NB4 (cell line): ENCODE measurements at regions not wholly inside any gene's neighbourhood (a gene's known extent, or its start where the extent isn't known, plus 50 kb on each side); places are given as distances from the start of the nearest gene placed in this dataset.

Experiments used
- DNase-seq: peaks from one replicate; pipeline ENCODE4 v3.0.0; 2010; ENCODE audit warnings: low read depth
- H3K4me3 ChIP-seq: one replicate; pipeline ENCODE4 v1.5.1; 2011; ENCODE audit warnings: mild to moderate bottlenecking, low read depth, low read length, moderate library complexity
- CTCF ChIP-seq: IDR thresholded peaks from one replicate; pipeline ENCODE4 v1.5.1; 2012; ENCODE audit warnings: low read depth, low read length
- MAX ChIP-seq: IDR thresholded peaks from 2 replicates; pipeline ENCODE4 v1.6.1; 2011; ENCODE audit warnings: low read depth, low read length
- MYC ChIP-seq: IDR thresholded peaks from 2 replicates; pipeline ENCODE4 v1.6.1; 2011; ENCODE audit warnings: low read depth, low read length
- POLR2A ChIP-seq: IDR thresholded peaks from 2 replicates; pipeline ENCODE4 v1.6.1; 2011; ENCODE audit warnings: mild to moderate bottlenecking; ENCODE audit not compliant: insufficient read length; ENCODE audit errors: extremely low read depth

GRCh38 chr13:73618275-73618865 is 515.8 kb downstream of the KLF12 start:
- TF ChIP-seq POLR2A (no peak), MAX (no peak), CTCF (no peak), MYC (no peak)
- no peak overlapping the region for H3K4me3 ChIP-seq
- no peak for DNase-seq

- no peak overlapping the region for H3K4me3 ChIP-seq
- DNase-seq: no peak
- TF ChIP-seq POLR2A: no peak
- TF ChIP-seq MYC: no peak
- TF ChIP-seq CTCF: no peak
Observed at GRCh38 chr13:73616861-73617260, 517.3 kb downstream of the KLF12 start.

- no peak for TF ChIP-seq CTCF
- no peak for TF ChIP-seq MAX
- TF ChIP-seq MYC: no peak
- no peak overlapping the region for H3K4me3 ChIP-seq
- no peak for DNase-seq
Observed at GRCh38 chr13:73610799-73611592, 523.2 kb downstream of the KLF12 start.

GRCh38 chr13:73608711-73609485 is 525.3 kb downstream of the KLF12 start:
- H3K4me3 ChIP-seq: no peak overlapping the region
- DNase-seq: no peak
- no peak for TF ChIP-seq CTCF
- no peak for TF ChIP-seq MYC
- TF ChIP-seq POLR2A: no peak
- TF ChIP-seq MAX: no peak

GRCh38 chr13:73608157-73608516 is 526.1 kb downstream of the KLF12 start:
- no peak for TF ChIP-seq MYC
- no peak for TF ChIP-seq CTCF
- no peak for TF ChIP-seq POLR2A
- no peak for TF ChIP-seq MAX
- no peak overlapping the region for H3K4me3 ChIP-seq
- no peak for DNase-seq
